Keratinocyte (primary cell): ENCODE measurements at regions not wholly inside any gene's neighbourhood (a gene's known extent, or its start where the extent isn't known, plus 50 kb on each side); places are given as distances from the start of the nearest gene placed in this dataset.

Source experiments
- DNase-seq: peaks from one replicate; pipeline ENCODE4 v3.0.0-alpha.2; 2011; ENCODE audit warnings: low read depth, missing footprints, low spot score
- FAIRE-seq: peaks from 2 replicates; lab custom pipeline; 2011; peaks lifted over from hg19 to GRCh38; lab: Jason Lieb, UNC
- H2AFZ ChIP-seq: 2 replicates; pipeline ENCODE4 v1.6.0; 2012; ENCODE audit warnings: low read length, control low read depth, inconsistent platforms; ENCODE audit not compliant: control insufficient read depth
- H3K27ac ChIP-seq: 2 replicates; pipeline ENCODE4 v1.5.1; 2011; ENCODE audit warnings: low read length; ENCODE audit not compliant: control insufficient read depth, insufficient read depth
- H3K27me3 ChIP-seq: 3 replicates; pipeline ENCODE4 v1.6.0; 2011; ENCODE audit warnings: low read length; ENCODE audit not compliant: control insufficient read depth, insufficient read depth; ENCODE audit errors: extremely low read depth
- H3K36me3 ChIP-seq, 2 experiments: 2 replicates in 1 of 2; 3 replicates in 1 of 2; pipeline ENCODE4 v1.5.1; 2011; ENCODE audit warnings: low read length in 2 of 2, mild to moderate bottlenecking in 1 of 2; ENCODE audit not compliant: control insufficient read depth in 2 of 2, insufficient read depth in 2 of 2; ENCODE audit errors: extremely low read depth in 1 of 2
- H3K4me1 ChIP-seq: 3 replicates; pipeline ENCODE4 v1.5.1; 2011; ENCODE audit warnings: low read length; ENCODE audit not compliant: control insufficient read depth, insufficient read depth; ENCODE audit errors: extremely low read depth
- H3K4me2 ChIP-seq: 3 replicates; pipeline ENCODE4 v1.6.0; 2011; ENCODE audit warnings: low read depth, low read length; ENCODE audit not compliant: control insufficient read depth, insufficient read depth; ENCODE audit errors: extremely low read depth
- H3K4me3 ChIP-seq, 3 experiments: fragments of 200-600 bp in 1 of 3; sonication (generic) in 1 of 3; 2 replicates in 2 of 3; 3 replicates in 1 of 3; pipeline ENCODE4 v1.5.1; 2011 to 2016; ENCODE audit warnings: low read length in 3 of 3, mild to moderate bottlenecking in 3 of 3, control low read depth in 2 of 3, inconsistent platforms in 1 of 3, low read depth in 1 of 3, mixed read lengths in 1 of 3, mixed run types in 1 of 3, moderate library complexity in 1 of 3; ENCODE audit not compliant: control insufficient read depth in 2 of 3, insufficient read depth in 2 of 3; ENCODE audit errors: extremely low read depth in 1 of 3
- H3K79me2 ChIP-seq: 2 replicates; pipeline ENCODE4 v1.6.0; 2012; ENCODE audit warnings: low read length; ENCODE audit not compliant: control insufficient read depth, insufficient read depth
- H3K9ac ChIP-seq: 3 replicates; pipeline ENCODE4 v1.6.0; 2011; ENCODE audit warnings: low read length; ENCODE audit not compliant: control insufficient read depth, insufficient read depth; ENCODE audit errors: extremely low read depth
- H3K9me1 ChIP-seq: 3 replicates; pipeline ENCODE4 v1.6.0; 2011; ENCODE audit warnings: low read length; ENCODE audit not compliant: control insufficient read depth, insufficient read depth; ENCODE audit errors: extremely low read depth
- H3K9me3 ChIP-seq: 2 replicates; pipeline ENCODE4 v1.5.1; 2012; ENCODE audit warnings: low read depth, low read length; ENCODE audit not compliant: control insufficient read depth
- H4K20me1 ChIP-seq: 3 replicates; pipeline ENCODE4 v1.6.0; 2011; ENCODE audit warnings: low read length; ENCODE audit not compliant: control insufficient read depth, insufficient read depth; ENCODE audit errors: extremely low read depth
- CTCF ChIP-seq, 3 experiments: IDR thresholded peaks in 1 of 3; conservative IDR thresholded peaks in 1 of 3; optimal IDR thresholded peaks in 1 of 3; 2 replicates in 2 of 3; 3 replicates in 1 of 3; pipeline versions ENCODE3 to v1.5.1; 2011; ENCODE audit warnings: low read length in 3 of 3, mild to moderate bottlenecking in 3 of 3, moderate library complexity in 2 of 3, control low read depth in 1 of 3, inconsistent platforms in 1 of 3; ENCODE audit not compliant: insufficient read depth in 2 of 3; ENCODE audit errors: extremely low read depth in 1 of 3
- EZH2 ChIP-seq: IDR thresholded peaks from one replicate; pipeline ENCODE4 v1.6.1; 2012; ENCODE audit warnings: inconsistent platforms, mild to moderate bottlenecking, low read length, moderate library complexity
- dilution Hi-C: fragments of 300-500 bp; cut with MboI; formaldehyde crosslinking; loops from one replicate; pipeline ENCODE4 v1.7.0; 2020; ENCODE audit warnings: low sequenced_read_pairs; ENCODE audit not compliant: extremely low pct_ligation_motif_present

GRCh38 chr12:107501681-107502080 lies 183.9 kb upstream of the PWP1 start:
- FAIRE-seq (no peak), DNase-seq (no peak)
- H3K4me3 ChIP-seq = no peak overlapping the region
- H3K9me1 ChIP-seq = no peaks in the 10 kb centered on the region
- TF ChIP-seq EZH2 (no peak), CTCF (optimal IDR thresholded peaks at IDR 0.05 in 1 of 3, IDR thresholded peaks at IDR 0.05 in 1 of 3, conservative IDR thresholded peaks at IDR 0.05 in 1 of 3; ENCODE audit: extremely low read depth in 1 of 3, insufficient read depth in 2 of 3, low read length in 3 of 3) (no peak)
- no peak overlapping the region for H3K27ac ChIP-seq
- H3K27me3 ChIP-seq = no peaks in the 10 kb centered on the region
- H3K4me1 ChIP-seq = no peaks in the 10 kb centered on the region
- H3K9ac ChIP-seq = no peak overlapping the region
- dilution Hi-C loops = no loop called here
- no peaks in the 10 kb centered on the region for H3K9me3 ChIP-seq
- no peaks in the 10 kb centered on the region for H3K79me2 ChIP-seq
- H2AFZ ChIP-seq = no peak overlapping the region
- H3K36me3 ChIP-seq = no peaks in the 10 kb centered on the region
- no peaks in the 10 kb centered on the region for H4K20me1 ChIP-seq
- H3K4me2 ChIP-seq = no peak overlapping the region

GRCh38 chr12:107503129-107503855 lies 182.3 kb upstream of the PWP1 start:
- H3K79me2 ChIP-seq = no peaks in the 10 kb centered on the region
- no peak for DNase-seq
- no peak overlapping the region for H3K4me3 ChIP-seq
- H3K4me1 ChIP-seq = no peaks in the 10 kb centered on the region
- H3K4me2 ChIP-seq = no peak overlapping the region
- no peaks in the 10 kb centered on the region for H3K9me3 ChIP-seq
- H3K36me3 ChIP-seq = no peaks in the 10 kb centered on the region
- dilution Hi-C loops = no loop called here
- no peak overlapping the region for H3K27ac ChIP-seq
- H2AFZ ChIP-seq = no peak overlapping the region
- TF ChIP-seq EZH2 = no peak
- TF ChIP-seq CTCF (optimal IDR thresholded peaks at IDR 0.05 in 1 of 3, IDR thresholded peaks at IDR 0.05 in 1 of 3, conservative IDR thresholded peaks at IDR 0.05 in 1 of 3; ENCODE audit: extremely low read depth in 1 of 3, insufficient read depth in 2 of 3, low read length in 3 of 3) = no peak
- H4K20me1 ChIP-seq = no peaks in the 10 kb centered on the region
- H3K9ac ChIP-seq = no peak overlapping the region
- H3K9me1 ChIP-seq = no peaks in the 10 kb centered on the region
- no peaks in the 10 kb centered on the region for H3K27me3 ChIP-seq
- no peak for FAIRE-seq
